ENCODE measurements at regions not wholly inside any gene's neighbourhood (a gene's known extent, or its start where the extent isn't known, plus 50 kb on each side); places are given as distances from the start of the nearest gene placed in this dataset.
"Not testable (repeated sequence)": the region's sequence is repeated elsewhere in the genome, so short reads cannot be mapped to it uniquely, and the experiment has no call there.

GRCh38 chr11:50247309-50247874 lies 214.7 kb downstream of the OR4C45 start:
- no peak for DNase-seq

- DNase-seq, result no peak
Measured at GRCh38 chr11:50267851-50268250, 235.2 kb downstream of the OR4C45 start.

DNA sequence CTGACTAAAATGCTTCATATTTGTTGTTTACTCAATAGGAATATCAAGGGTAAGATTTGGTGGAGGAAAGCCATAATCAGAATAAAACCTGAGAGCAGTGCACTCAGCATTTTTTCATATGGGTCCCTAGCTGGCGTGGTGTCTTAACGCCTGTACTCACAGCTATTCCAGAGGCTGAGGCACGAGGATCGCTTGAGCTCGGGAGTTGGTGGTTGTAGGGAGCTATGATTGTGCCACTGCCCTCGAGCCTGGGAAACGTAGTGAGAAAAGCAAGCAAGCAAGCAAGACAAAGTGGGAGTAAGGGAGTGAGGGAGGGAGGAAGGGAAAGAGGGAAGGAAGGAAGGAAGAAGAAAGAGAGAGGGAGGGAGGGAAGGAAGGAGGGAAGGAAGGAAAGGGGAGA lies 242.5 kb downstream of the OR4C45 start:
- DNase-seq, result no peak

- no peak for DNase-seq
Measured at GRCh38 chr11:50278756-50279155, 246.1 kb downstream of the OR4C45 start.

- DNase-seq, result no peak
Measured at GRCh38 chr11:50298182-50298988, 265.7 kb downstream of the OR4C45 start.

DNA sequence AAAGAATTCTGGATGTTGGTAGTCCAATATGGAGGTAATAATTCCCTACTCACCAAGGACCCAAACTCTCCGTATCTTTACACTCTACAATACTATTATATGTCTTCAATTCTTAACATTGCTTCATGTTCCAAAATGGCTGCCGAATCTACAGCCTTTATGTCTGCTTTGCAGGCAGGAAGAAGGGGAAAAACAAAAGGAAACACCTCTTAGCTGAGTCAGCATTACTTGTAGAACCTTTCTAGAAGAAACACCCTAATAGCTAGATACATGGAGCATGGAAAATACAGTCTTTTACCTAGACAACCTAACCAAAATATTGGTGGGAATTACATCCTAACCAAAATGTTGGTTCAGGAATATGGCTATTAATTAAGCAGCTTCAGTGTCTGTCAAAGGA lies 298.0 kb downstream of the OR4C45 start:
- DNase-seq, result not testable (repeated sequence)

GRCh38 chr11:50333861-50334260 lies 301.2 kb downstream of the OR4C45 start:
- no peak for DNase-seq

DNA sequence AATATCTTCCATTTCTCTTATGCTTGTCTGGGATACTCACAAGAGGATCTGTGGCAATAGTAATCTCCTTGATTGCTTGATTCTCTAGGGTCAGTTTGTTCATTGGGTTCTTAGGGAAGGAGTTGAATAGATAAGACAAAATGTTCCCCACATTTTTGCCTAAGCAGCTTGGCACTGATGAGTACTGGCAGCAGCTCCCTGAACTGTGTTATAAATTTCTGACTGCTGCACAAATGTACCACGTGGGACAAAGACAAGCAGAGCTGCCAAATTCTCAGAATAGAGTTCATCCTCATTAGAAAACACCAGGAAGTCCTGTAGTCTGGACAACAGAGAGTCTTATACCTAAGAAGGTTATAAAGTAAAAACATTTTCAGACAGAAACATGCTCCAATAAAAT lies 304.8 kb downstream of the OR4C45 start:
- DNase-seq, result not testable (repeated sequence)

GRCh38 chr11:50348018-50348417 lies 315.3 kb downstream of the OR4C45 start:
- DNase-seq, result not testable (repeated sequence)

DNA sequence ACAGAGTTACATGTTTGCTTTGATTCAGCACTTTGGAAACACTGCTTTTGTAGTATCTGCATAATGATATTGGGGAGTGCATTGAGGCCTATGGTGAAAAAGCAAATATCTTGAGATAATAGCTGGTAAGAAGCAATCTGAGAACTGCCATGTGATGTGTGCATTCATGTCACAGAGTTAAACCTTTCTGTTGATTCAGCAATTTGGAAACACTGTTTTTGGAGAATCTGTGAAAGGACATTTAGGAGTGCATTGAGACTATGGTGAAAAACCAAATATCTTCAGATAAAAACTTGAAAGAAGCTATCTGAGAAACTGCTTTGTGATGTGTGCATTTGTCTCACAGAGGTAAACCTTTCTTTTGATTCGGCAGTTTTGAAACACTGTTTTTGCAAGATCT lies 346.8 kb downstream of the OR4C45 start:
- no peak for DNase-seq

- DNase-seq, result no peak
Measured at GRCh38 chr11:50394017-50394416, 361.3 kb downstream of the OR4C45 start.

GRCh38 chr11:50412832-50413231 lies 380.2 kb downstream of the OR4C45 start:
- DNase-seq, result no peak

DNA sequence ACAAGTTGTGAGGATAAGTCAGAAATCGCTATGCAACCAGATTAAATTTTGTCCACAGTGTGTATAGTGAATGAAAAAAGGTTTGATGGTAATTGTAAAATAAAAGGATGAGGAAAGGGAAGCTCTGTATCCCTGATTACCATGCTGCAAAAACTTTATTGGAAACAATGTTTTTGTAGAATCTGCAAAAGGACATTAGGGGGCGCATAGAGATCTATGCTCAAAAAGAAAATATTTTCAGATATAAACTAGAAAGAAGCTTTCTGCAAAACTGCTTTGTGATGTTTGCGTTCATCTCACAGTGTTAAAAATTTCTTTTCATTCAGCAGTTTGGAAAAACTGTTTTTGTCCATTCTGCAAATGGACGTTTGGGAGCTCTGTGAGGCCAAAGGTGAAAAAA lies 390.5 kb downstream of the OR4C45 start:
- no peak for DNase-seq
